Karpas-422 (cell line): ENCODE measurements at regions not wholly inside any gene's neighbourhood (a gene's known extent, or its start where the extent isn't known, plus 50 kb on each side); places are given as distances from the start of the nearest gene placed in this dataset.
"Not testable (repeated sequence)": the region's sequence is repeated elsewhere in the genome, so short reads cannot be mapped to it uniquely, and the experiment has no call there.

Source experiments
- DNase-seq: peaks from one replicate; pipeline ENCODE4 v3.0.0-alpha.2; 2015
- H2AFZ ChIP-seq: fragments of 200-600 bp; sonication (generic); 2 replicates; pipeline ENCODE4 v1.6.1; 2014; ENCODE audit warnings: antibody characterized with exemption, low read length, mixed read lengths
- H3K27ac ChIP-seq: fragments of 200-600 bp; sonication (generic); 2 replicates; pipeline ENCODE4 v1.5.1; 2014; ENCODE audit warnings: mild to moderate bottlenecking, low read length, moderate library complexity
- H3K27me3 ChIP-seq: fragments of 200-600 bp; sonication (generic); 2 replicates; pipeline ENCODE4 v1.6.1; 2014; ENCODE audit warnings: low read length, mixed read lengths
- H3K36me3 ChIP-seq: fragments of 200-600 bp; sonication (generic); 2 replicates; pipeline ENCODE4 v1.6.1; 2014; ENCODE audit warnings: low read length, mixed read lengths; ENCODE audit not compliant: insufficient read depth
- H3K4me1 ChIP-seq: fragments of 200-600 bp; sonication (generic); 2 replicates; pipeline ENCODE4 v1.6.1; 2014; ENCODE audit warnings: mild to moderate bottlenecking, low read length, mixed read lengths
- H3K4me2 ChIP-seq: fragments of 200-600 bp; sonication (generic); 2 replicates; pipeline ENCODE4 v1.6.1; 2014; ENCODE audit warnings: low read length, low read depth, mild to moderate bottlenecking; ENCODE audit not compliant: poor library complexity, severe bottlenecking
- H3K4me3 ChIP-seq: fragments of 200-600 bp; sonication (generic); 2 replicates; pipeline ENCODE4 v1.5.1; 2014; ENCODE audit warnings: mild to moderate bottlenecking, antibody characterized with exemption, low read length, mixed read lengths
- H3K79me2 ChIP-seq: fragments of 200-600 bp; sonication (generic); 2 replicates; pipeline ENCODE4 v1.6.1; 2014; ENCODE audit warnings: mild to moderate bottlenecking, low read length, mixed read lengths
- H3K9ac ChIP-seq: fragments of 200-600 bp; sonication (generic); 2 replicates; pipeline ENCODE4 v1.6.0; 2014; ENCODE audit warnings: low read length
- H3K9me2 ChIP-seq: fragments of 200-600 bp; sonication (generic), shearing (Covaris generic); replicated peaks from 2 replicates; pipeline ENCODE4 v1.6.0; 2014; ENCODE audit warnings: mild to moderate bottlenecking, low read length, moderate library complexity; ENCODE audit not compliant: insufficient read depth
- H3K9me3 ChIP-seq: fragments of 300-700, 200-600 bp; sonication (generic); 2 replicates; pipeline ENCODE4 v1.6.1; 2014; ENCODE audit warnings: low read length, mixed read lengths
- H4K20me1 ChIP-seq: fragments of 200-600 bp; sonication (generic); 2 replicates; pipeline ENCODE4 v1.6.1; 2014; ENCODE audit warnings: mild to moderate bottlenecking, antibody characterized with exemption, low read length, low read depth; ENCODE audit not compliant: insufficient read depth

GRCh38 chr12:67091204-67091603 lies 178.0 kb upstream of the CAND1 start:
- no peaks in the 10 kb centered on the region for H4K20me1 ChIP-seq
- H3K9ac ChIP-seq, result no peak overlapping the region
- no peak overlapping the region for H2AFZ ChIP-seq
- H3K9me2 ChIP-seq, result no peaks in the 10 kb centered on the region
- H3K4me2 ChIP-seq, result no peak overlapping the region
- DNase-seq, result no peak
- no peaks in the 10 kb centered on the region for H3K4me1 ChIP-seq
- no peaks in the 10 kb centered on the region for H3K27me3 ChIP-seq
- no peaks in the 10 kb centered on the region for H3K79me2 ChIP-seq
- H3K36me3 ChIP-seq, result no peaks in the 10 kb centered on the region
- no peak overlapping the region for H3K27ac ChIP-seq
- no peak overlapping the region for H3K4me3 ChIP-seq
- no peaks in the 10 kb centered on the region for H3K9me3 ChIP-seq

- Histone ChIP-seq H3K9ac (no peak overlapping the region), H3K27ac (no peak overlapping the region), H2AFZ (no peak overlapping the region), H3K36me3 (no peaks in the 10 kb centered on the region), H3K79me2 (no peaks in the 10 kb centered on the region), H3K9me2 (no peaks in the 10 kb centered on the region), H3K4me2 (no peak overlapping the region), H3K4me3 (no peak overlapping the region), H3K4me1 (no peaks in the 10 kb centered on the region), H4K20me1 (no peaks in the 10 kb centered on the region), H3K27me3 (no peaks in the 10 kb centered on the region), H3K9me3 (no peaks in the 10 kb centered on the region)
- DNase-seq, result no peak
These were observed 177.5 kb upstream of the CAND1 start for GRCh38 chr12:67091678-67092077.

- H3K79me2 ChIP-seq, H2AFZ ChIP-seq, DNase-seq, H3K27ac ChIP-seq, H3K4me1 ChIP-seq, H3K4me2 ChIP-seq, H3K9me2 ChIP-seq, H3K4me3 ChIP-seq, H3K36me3 ChIP-seq, H3K9me3 ChIP-seq, H4K20me1 ChIP-seq, H3K27me3 ChIP-seq, H3K9ac ChIP-seq: not testable (repeated sequence)
These were observed 176.2 kb upstream of the CAND1 start for GRCh38 chr12:67092934-67093333.

- H3K27ac ChIP-seq, result no peak overlapping the region
- H3K27me3 ChIP-seq, result no peaks in the 10 kb centered on the region
- no peak overlapping the region for H2AFZ ChIP-seq
- no peaks in the 10 kb centered on the region for H3K79me2 ChIP-seq
- no peaks in the 10 kb centered on the region for H3K36me3 ChIP-seq
- H3K9ac ChIP-seq, result no peak overlapping the region
- H4K20me1 ChIP-seq, result no peaks in the 10 kb centered on the region
- DNase-seq, result no peak
- no peaks in the 10 kb centered on the region for H3K9me3 ChIP-seq
- H3K4me2 ChIP-seq, result no peak overlapping the region
- no peaks in the 10 kb centered on the region for H3K9me2 ChIP-seq
- no peaks in the 10 kb centered on the region for H3K4me1 ChIP-seq
- H3K4me3 ChIP-seq, result no peak overlapping the region
These were observed 172.4 kb upstream of the CAND1 start for GRCh38 chr12:67096533-67097318.

DNA sequence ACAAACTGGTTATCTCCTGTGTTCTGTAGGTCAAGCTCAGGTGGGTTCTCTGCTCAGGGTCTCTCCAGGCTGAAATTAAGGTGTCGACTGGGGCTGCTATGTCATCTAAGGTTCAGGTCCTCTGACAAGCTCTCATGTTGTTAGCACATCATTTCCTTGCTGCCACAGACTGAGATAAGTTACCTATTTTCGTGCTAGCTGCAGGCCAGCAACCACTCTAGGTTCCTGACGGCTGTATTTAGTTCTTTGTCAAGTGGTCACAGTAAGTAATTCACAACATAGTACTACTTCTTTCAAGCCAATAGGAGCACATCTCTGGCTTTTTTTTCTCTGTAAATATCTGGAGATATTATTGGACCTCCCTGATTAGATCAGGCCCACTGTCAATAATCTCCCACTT lies 169.3 kb upstream of the CAND1 start:
- Histone ChIP-seq H3K9me3 (no peaks in the 10 kb centered on the region), H4K20me1 (no peaks in the 10 kb centered on the region), H3K79me2 (no peaks in the 10 kb centered on the region), H3K4me3 (no peak overlapping the region), H3K27me3 (no peaks in the 10 kb centered on the region), H3K4me1 (no peaks in the 10 kb centered on the region), H3K27ac (no peak overlapping the region), H3K36me3 (no peaks in the 10 kb centered on the region), H3K4me2 (no peak overlapping the region), H3K9ac (no peak overlapping the region), H3K9me2 (no peaks in the 10 kb centered on the region), H2AFZ (no peak overlapping the region)
- DNase-seq, result no peak

DNA sequence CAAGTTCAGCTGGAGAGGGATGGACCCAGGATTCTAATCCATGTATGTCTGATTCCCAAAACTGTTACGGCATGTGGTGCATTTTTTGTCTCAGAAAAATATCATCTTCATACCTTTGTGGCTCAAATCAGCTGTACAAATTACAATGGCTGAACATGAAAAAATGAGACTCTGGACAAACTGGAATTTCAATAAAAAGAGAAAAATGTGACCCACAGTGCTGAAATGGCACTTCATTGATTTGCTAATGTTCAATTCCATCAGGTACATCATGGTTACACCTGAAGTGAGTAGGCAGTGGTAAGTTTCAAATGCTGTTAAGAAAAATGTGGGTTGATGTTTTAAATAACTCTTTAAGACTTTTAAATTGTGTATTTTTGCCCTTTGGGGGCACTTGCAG lies 165.6 kb upstream of the CAND1 start:
- Histone ChIP-seq H3K4me1 (no peaks in the 10 kb centered on the region), H3K9me3 (peaks cover 17% of the 10 kb centered on the region), H3K36me3 (no peaks in the 10 kb centered on the region), H2AFZ (no peak overlapping the region), H3K9ac (no peak overlapping the region), H4K20me1 (no peaks in the 10 kb centered on the region), H3K9me2 (no peaks in the 10 kb centered on the region), H3K27ac (no peak overlapping the region), H3K27me3 (no peaks in the 10 kb centered on the region), H3K79me2 (no peaks in the 10 kb centered on the region), H3K4me3 (no peak overlapping the region), H3K4me2 (no peak overlapping the region)
- DNase-seq, result no peak

DNA sequence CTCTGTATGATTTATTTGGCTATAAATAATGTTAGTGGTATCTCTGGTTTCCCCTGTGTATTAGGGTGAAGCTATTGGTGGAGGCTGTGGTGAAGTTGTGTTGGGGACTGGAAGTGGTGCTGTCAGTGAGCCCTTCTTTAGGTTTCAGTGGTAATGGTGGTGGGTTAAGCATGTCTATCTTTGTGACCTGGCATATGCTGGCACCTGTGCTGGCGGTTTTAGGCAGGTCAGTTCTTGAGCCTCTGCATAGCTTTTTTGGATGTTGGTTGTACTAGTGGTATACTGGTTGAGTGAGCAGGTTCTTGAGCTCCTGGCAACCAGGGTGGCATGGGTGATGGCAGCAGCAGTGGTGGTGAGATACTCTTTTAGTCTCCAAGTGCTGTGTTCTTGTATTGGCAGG lies 161.9 kb upstream of the CAND1 start:
- DNase-seq, result no peak
- Histone ChIP-seq H3K4me1 (no peaks in the 10 kb centered on the region), H3K4me2 (no peak overlapping the region), H3K79me2 (no peaks in the 10 kb centered on the region), H3K36me3 (no peaks in the 10 kb centered on the region), H4K20me1 (no peaks in the 10 kb centered on the region), H3K27me3 (no peaks in the 10 kb centered on the region), H2AFZ (no peak overlapping the region), H3K9me2 (no peaks in the 10 kb centered on the region), H3K9me3 (peaks cover 17% of the 10 kb centered on the region), H3K4me3 (no peak overlapping the region), H3K9ac (no peak overlapping the region), H3K27ac (no peak overlapping the region)

GRCh38 chr12:67107751-67108269 lies 161.3 kb upstream of the CAND1 start:
- Histone ChIP-seq H4K20me1 (no peaks in the 10 kb centered on the region), H3K4me2 (no peak overlapping the region), H3K9ac (no peak overlapping the region), H2AFZ (no peak overlapping the region), H3K9me3 (peaks cover 17% of the 10 kb centered on the region), H3K4me3 (no peak overlapping the region), H3K27me3 (no peaks in the 10 kb centered on the region), H3K4me1 (no peaks in the 10 kb centered on the region), H3K79me2 (no peaks in the 10 kb centered on the region), H3K9me2 (no peaks in the 10 kb centered on the region), H3K27ac (no peak overlapping the region), H3K36me3 (no peaks in the 10 kb centered on the region)
- no peak for DNase-seq
